ENCODE measurements at regions not wholly inside any gene's neighbourhood (a gene's known extent, or its start where the extent isn't known, plus 50 kb on each side); places are given as distances from the start of the nearest gene placed in this dataset.

DNA sequence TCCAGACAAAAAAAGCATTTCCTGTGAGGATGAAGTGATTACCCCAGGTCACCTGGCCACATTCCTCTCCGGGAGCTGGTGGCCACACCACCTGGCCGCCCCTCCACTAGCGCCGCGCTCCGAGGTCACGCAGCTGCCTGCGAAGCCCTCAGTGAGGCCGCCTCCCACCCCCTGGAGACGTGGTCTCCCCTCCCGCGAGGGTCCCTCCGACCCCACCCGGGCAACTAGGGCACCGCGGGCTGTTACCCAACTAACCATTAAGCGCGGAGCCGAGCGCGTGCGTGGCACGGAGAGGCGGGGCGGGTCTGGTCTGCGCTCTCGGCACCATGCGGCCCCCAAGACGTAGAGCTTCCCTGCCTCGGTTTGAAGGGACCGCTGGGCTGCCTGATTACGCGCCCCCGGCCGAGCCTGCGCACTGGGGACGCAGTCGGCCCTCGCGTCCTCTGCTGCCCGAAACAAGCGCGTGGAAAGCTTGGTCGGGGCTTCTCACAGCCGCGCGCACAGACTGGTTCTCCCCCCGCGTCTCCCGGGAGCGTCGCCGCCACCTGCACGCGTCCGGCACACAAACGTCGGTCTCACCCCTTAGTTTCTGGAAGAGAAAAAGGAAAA is 106.5 kb downstream of the SLC16A1 start:
- TF ChIP-seq, protein P1, sequence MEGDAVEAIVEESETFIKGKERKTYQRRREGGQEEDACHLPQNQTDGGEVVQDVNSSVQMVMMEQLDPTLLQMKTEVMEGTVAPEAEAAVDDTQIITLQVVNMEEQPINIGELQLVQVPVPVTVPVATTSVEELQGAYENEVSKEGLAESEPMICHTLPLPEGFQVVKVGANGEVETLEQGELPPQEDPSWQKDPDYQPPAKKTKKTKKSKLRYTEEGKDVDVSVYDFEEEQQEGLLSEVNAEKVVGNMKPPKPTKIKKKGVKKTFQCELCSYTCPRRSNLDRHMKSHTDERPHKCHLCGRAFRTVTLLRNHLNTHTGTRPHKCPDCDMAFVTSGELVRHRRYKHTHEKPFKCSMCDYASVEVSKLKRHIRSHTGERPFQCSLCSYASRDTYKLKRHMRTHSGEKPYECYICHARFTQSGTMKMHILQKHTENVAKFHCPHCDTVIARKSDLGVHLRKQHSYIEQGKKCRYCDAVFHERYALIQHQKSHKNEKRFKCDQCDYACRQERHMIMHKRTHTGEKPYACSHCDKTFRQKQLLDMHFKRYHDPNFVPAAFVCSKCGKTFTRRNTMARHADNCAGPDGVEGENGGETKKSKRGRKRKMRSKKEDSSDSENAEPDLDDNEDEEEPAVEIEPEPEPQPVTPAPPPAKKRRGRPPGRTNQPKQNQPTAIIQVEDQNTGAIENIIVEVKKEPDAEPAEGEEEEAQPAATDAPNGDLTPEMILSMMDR (IDR thresholded peaks at IDR 0.05): no peak
- no peak for TF ChIP-seq POLR2A (IDR thresholded peaks at IDR 0.05)

Measured in transverse colon (tissue), 3 donors.